GM23248 (cell line): ENCODE measurements at regions not wholly inside any gene's neighbourhood (a gene's known extent, or its start where the extent isn't known, plus 50 kb on each side); places are given as distances from the start of the nearest gene placed in this dataset.

Experiments
- DNase-seq: peaks from one replicate; pipeline ENCODE4 v3.0.0-alpha.2; 2015
- H2AFZ ChIP-seq: fragments of 200-600 bp; sonication (generic); 2 replicates; pipeline ENCODE4 v1.6.1; 2016; ENCODE audit warnings: antibody characterized with exemption
- H3F3A ChIP-seq: fragments of 200-600 bp; sonication (generic); 2 replicates; pipeline ENCODE4 v1.6.1; 2016; ENCODE audit warnings: mild to moderate bottlenecking, antibody characterized with exemption, mixed run types; ENCODE audit not compliant: insufficient read depth
- H3K27ac ChIP-seq: fragments of 200-600 bp; sonication (generic); 2 replicates; pipeline ENCODE4 v1.5.1; 2016; ENCODE audit warnings: mild to moderate bottlenecking
- H3K27me3 ChIP-seq: fragments of 200-600 bp; sonication (generic); replicated peaks from 2 replicates; pipeline ENCODE4 v1.6.1; 2016; ENCODE audit warnings: mild to moderate bottlenecking; ENCODE audit not compliant: insufficient read depth
- H3K36me3 ChIP-seq: fragments of 200-600 bp; sonication (generic); 2 replicates; pipeline ENCODE4 v1.6.1; 2016; ENCODE audit warnings: low read depth, mild to moderate bottlenecking
- H3K4me1 ChIP-seq: fragments of 200-600 bp; sonication (generic); 2 replicates; pipeline ENCODE4 v1.6.1; 2016; ENCODE audit warnings: mild to moderate bottlenecking; ENCODE audit not compliant: insufficient read depth
- H3K4me2 ChIP-seq: fragments of 200-600 bp; sonication (generic); one replicate; pipeline ENCODE4 v1.6.1; 2016; ENCODE audit warnings: mild to moderate bottlenecking; ENCODE audit not compliant: unreplicated experiment
- H3K4me3 ChIP-seq: fragments of 200-600 bp; sonication (generic); 2 replicates; pipeline ENCODE4 v1.5.1; 2016; ENCODE audit warnings: mild to moderate bottlenecking
- H3K79me2 ChIP-seq: fragments of 200-600 bp; sonication (generic); 2 replicates; pipeline ENCODE4 v1.6.1; 2016; ENCODE audit warnings: mild to moderate bottlenecking; ENCODE audit not compliant: insufficient read depth
- H3K9ac ChIP-seq: fragments of 200-600 bp; sonication (generic); 2 replicates; pipeline ENCODE4 v1.6.1; 2016; ENCODE audit warnings: mild to moderate bottlenecking
- H3K9me2 ChIP-seq: fragments of 200-600 bp; sonication (generic); 2 replicates; pipeline ENCODE4 v1.6.1; 2016; ENCODE audit warnings: mixed run types, mild to moderate bottlenecking, moderate library complexity; ENCODE audit not compliant: insufficient read depth
- H3K9me3 ChIP-seq: fragments of 200-600 bp; sonication (generic); one replicate; pipeline ENCODE4 v1.6.1; 2017; ENCODE audit warnings: low read depth
- H4K20me1 ChIP-seq: fragments of 200-600 bp; sonication (generic); 2 replicates; pipeline ENCODE4 v1.6.0; 2016; ENCODE audit not compliant: insufficient read depth
- EZH2 ChIP-seq: fragments of 200-600 bp; sonication (generic); IDR thresholded peaks from 2 replicates; pipeline ENCODE4 v1.6.1; 2018; ENCODE audit warnings: antibody characterized with exemption, mild to moderate bottlenecking; ENCODE audit not compliant: insufficient read depth, poor library complexity, severe bottlenecking
- EZH2phosphoT487 ChIP-seq: fragments of 200-600 bp; sonication (generic); IDR thresholded peaks from 2 replicates; pipeline ENCODE4 v1.6.1; 2018; ENCODE audit warnings: antibody characterized with exemption, moderate library complexity, mild to moderate bottlenecking, low read depth; ENCODE audit not compliant: insufficient read depth
- WGBS, 2 experiments: methylation state at CpG; one replicate each; pipeline ENCODE4 v1.1.6; 2015 to 2017; ENCODE audit warnings: low lambda C conversion rate in 2 of 2, low coverage in 1 of 2; ENCODE audit errors: missing lambda C conversion rate in 2 of 2; 5-methylcytosine and 5-hydroxymethylcytosine counted together
- in situ Hi-C: fragments of 300-500 bp; cut with MboI; formaldehyde crosslinking; loops from 2 replicates; pipeline ENCODE4 v1.15.0; 2020

DNA sequence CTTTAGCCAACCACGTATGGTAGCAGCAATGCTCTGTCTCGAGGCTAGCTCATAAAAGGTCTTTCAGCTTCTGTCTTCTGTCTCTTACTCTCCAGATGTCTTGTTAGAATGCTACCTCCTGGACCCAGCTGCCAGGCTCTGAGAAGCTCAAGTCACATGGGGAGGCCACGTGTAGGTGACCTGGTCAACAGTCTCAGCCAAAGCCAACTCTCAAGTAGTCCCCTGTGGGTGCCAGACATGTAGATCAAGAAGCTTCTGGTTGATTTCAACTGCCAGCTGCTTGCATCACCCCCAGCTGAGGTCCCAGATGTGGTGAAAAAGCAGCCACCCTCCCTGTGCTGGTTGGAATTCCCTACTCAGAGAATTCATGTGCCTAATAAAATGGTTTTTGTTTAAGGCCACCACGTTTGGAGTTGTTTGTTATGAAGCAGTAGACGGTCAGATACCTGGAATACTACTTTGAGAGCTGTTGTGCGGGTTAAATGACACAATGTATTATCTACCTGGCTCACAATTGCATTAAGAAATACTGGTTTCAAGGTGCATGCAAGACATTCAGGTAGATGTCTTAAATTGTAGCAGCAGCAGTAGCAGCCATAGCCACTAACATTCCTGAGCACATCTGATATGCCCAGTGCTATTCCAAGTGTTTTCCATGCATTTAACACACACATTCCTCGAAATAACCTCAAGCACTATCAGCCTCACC is 131.0 kb upstream of the RFC3 start:
- H3K79me2 ChIP-seq = no peaks in the 10 kb centered on the region
- H3K4me2 ChIP-seq = no peak overlapping the region
- DNase-seq = no peak
- no peaks in the 10 kb centered on the region for H3K9me2 ChIP-seq
- in situ Hi-C loops = no loop called here
- no peaks in the 10 kb centered on the region for H3K27me3 ChIP-seq
- no peak overlapping the region for H3K9ac ChIP-seq
- no peaks in the 10 kb centered on the region for H3K9me3 ChIP-seq
- WGBS, 2 experiments = 28 to 38% methylated on average over 7 of the region's 7 CpGs
- no peak for TF ChIP-seq EZH2
- TF ChIP-seq EZH2phosphoT487 = no peak
- H3K4me3 ChIP-seq = no peak overlapping the region
- no peaks in the 10 kb centered on the region for H4K20me1 ChIP-seq
- no peaks in the 10 kb centered on the region for H3F3A ChIP-seq
- no peak overlapping the region for H3K27ac ChIP-seq
- H3K36me3 ChIP-seq = no peaks in the 10 kb centered on the region
- no peaks in the 10 kb centered on the region for H3K4me1 ChIP-seq
- no peak overlapping the region for H2AFZ ChIP-seq

GRCh38 chr13:33690354-33690753 is 127.6 kb upstream of the RFC3 start:
- TF ChIP-seq EZH2 = no peak
- TF ChIP-seq EZH2phosphoT487 = no peak
- H3K4me3 ChIP-seq = no peak overlapping the region
- H3K27ac ChIP-seq = no peak overlapping the region
- H3K4me2 ChIP-seq = no peak overlapping the region
- H3K27me3 ChIP-seq = no peaks in the 10 kb centered on the region
- no peaks in the 10 kb centered on the region for H3K9me2 ChIP-seq
- no peaks in the 10 kb centered on the region for H3K9me3 ChIP-seq
- no peak for DNase-seq
- 71 to 75% methylated on average over 10 of the region's 10 CpGs for WGBS, 2 experiments
- H3K9ac ChIP-seq = no peak overlapping the region
- no peaks in the 10 kb centered on the region for H3F3A ChIP-seq
- in situ Hi-C loops = no loop called here
- H4K20me1 ChIP-seq = no peaks in the 10 kb centered on the region
- H2AFZ ChIP-seq = no peak overlapping the region
- H3K4me1 ChIP-seq = no peaks in the 10 kb centered on the region
- no peaks in the 10 kb centered on the region for H3K79me2 ChIP-seq
- H3K36me3 ChIP-seq = no peaks in the 10 kb centered on the region

DNA sequence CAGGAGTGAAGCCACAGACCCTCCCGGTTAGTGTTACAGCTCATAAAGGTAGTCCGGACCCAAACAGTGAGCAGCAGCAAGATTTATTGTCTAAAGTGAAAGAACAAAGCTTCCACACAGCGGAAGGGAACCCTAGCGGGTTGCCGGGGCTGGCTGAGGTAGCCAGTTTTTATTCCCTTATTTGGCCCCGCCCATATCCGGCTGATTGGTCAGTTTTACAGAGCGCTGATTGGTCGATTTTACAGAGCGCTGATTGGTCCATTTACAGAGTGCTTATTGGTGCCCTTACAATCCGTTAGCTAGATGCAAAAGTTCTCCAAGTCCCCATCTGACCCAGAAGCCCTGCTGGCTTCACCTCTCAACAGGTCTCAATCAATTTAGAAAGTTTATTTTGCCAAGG is 126.0 kb upstream of the RFC3 start:
- Histone ChIP-seq H3K4me3 (no peak overlapping the region), H3K9me2 (no peaks in the 10 kb centered on the region), H4K20me1 (no peaks in the 10 kb centered on the region), H3K79me2 (no peaks in the 10 kb centered on the region), H3K4me2 (no peak overlapping the region), H3K27me3 (no peaks in the 10 kb centered on the region), H3K4me1 (no peaks in the 10 kb centered on the region), H2AFZ (no peak overlapping the region), H3K36me3 (no peaks in the 10 kb centered on the region), H3K9ac (no peak overlapping the region), H3F3A (no peaks in the 10 kb centered on the region), H3K9me3 (no peaks in the 10 kb centered on the region), H3K27ac (no peak overlapping the region)
- no peak for TF ChIP-seq EZH2
- TF ChIP-seq EZH2phosphoT487 = no peak
- 72 to 80% methylated on average over 11 of the region's 11 CpGs for WGBS, 2 experiments
- DNase-seq = no peak
- in situ Hi-C loops = no loop called here

- no peaks in the 10 kb centered on the region for H3K9me3 ChIP-seq
- no peaks in the 10 kb centered on the region for H3F3A ChIP-seq
- no peak overlapping the region for H2AFZ ChIP-seq
- no peak overlapping the region for H3K9ac ChIP-seq
- TF ChIP-seq EZH2phosphoT487 = no peak
- no peak for TF ChIP-seq EZH2
- 56 to 70% methylated on average over 2 of the region's 2 CpGs for WGBS, 2 experiments
- no peaks in the 10 kb centered on the region for H3K79me2 ChIP-seq
- no peak overlapping the region for H3K4me3 ChIP-seq
- no peak for DNase-seq
- no peaks in the 10 kb centered on the region for H4K20me1 ChIP-seq
- no peaks in the 10 kb centered on the region for H3K27me3 ChIP-seq
- H3K4me1 ChIP-seq = no peaks in the 10 kb centered on the region
- H3K27ac ChIP-seq = no peak overlapping the region
- H3K9me2 ChIP-seq = no peaks in the 10 kb centered on the region
- in situ Hi-C loops = no loop called here
- H3K4me2 ChIP-seq = no peak overlapping the region
- no peaks in the 10 kb centered on the region for H3K36me3 ChIP-seq
These were observed 125.4 kb upstream of the RFC3 start for GRCh38 chr13:33692531-33692930.

DNA sequence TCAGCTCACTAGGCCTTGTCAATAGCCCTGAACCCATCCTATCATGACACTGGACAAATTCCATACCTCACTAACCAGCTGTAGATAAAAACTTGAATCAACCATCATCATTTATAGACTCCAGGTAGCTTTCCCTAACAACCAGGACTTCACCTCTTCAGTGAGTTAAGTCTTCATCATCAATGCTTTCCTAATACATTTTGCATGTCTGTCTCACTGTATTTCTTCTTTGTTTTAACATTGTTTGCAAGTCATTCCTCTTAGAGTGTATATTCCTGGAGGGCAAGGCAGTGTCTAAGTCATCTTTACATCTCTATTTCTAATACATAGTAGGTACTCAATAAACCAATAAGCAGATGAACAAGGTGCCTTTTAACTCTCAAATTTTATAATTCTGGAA is 123.4 kb upstream of the RFC3 start:
- Histone ChIP-seq H3F3A (no peaks in the 10 kb centered on the region), H3K27me3 (no peaks in the 10 kb centered on the region), H4K20me1 (no peaks in the 10 kb centered on the region), H3K4me3 (no peak overlapping the region), H3K27ac (no peak overlapping the region), H3K9me2 (no peaks in the 10 kb centered on the region), H3K36me3 (no peaks in the 10 kb centered on the region), H3K9me3 (no peaks in the 10 kb centered on the region), H3K79me2 (no peaks in the 10 kb centered on the region), H3K4me1 (no peaks in the 10 kb centered on the region), H2AFZ (no peak overlapping the region), H3K9ac (no peak overlapping the region), H3K4me2 (no peak overlapping the region)
- no peak for DNase-seq
- in situ Hi-C loops = no loop called here
- TF ChIP-seq EZH2phosphoT487 = no peak
- no peak for TF ChIP-seq EZH2
